ENCODE measurements at regions not wholly inside any gene's neighbourhood (a gene's known extent, or its start where the extent isn't known, plus 50 kb on each side); places are given as distances from the start of the nearest gene placed in this dataset.

DNA sequence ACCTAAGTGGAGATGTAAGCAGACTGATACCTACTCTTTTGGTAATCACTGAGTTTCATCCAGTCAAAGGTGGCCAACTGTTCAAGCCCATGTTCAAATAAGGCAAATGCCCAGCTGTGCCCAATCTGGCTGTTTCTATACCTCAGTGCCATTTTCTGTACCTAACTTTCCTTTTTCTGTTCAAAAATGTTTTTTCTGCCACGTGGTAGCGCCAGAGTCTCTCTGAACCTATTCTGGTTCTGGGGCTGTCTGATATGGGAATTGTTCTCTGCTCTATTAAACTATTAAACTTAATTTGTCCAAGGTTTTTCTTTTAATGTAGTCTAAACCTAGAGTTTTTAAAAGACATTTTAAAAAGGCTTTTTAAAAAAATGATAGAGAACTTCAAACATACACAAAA, 391.2 kb downstream of the NOVA1 start:
- DNase-seq (ENCODE audit: extremely low read depth, low read depth) = no peak

DNA sequence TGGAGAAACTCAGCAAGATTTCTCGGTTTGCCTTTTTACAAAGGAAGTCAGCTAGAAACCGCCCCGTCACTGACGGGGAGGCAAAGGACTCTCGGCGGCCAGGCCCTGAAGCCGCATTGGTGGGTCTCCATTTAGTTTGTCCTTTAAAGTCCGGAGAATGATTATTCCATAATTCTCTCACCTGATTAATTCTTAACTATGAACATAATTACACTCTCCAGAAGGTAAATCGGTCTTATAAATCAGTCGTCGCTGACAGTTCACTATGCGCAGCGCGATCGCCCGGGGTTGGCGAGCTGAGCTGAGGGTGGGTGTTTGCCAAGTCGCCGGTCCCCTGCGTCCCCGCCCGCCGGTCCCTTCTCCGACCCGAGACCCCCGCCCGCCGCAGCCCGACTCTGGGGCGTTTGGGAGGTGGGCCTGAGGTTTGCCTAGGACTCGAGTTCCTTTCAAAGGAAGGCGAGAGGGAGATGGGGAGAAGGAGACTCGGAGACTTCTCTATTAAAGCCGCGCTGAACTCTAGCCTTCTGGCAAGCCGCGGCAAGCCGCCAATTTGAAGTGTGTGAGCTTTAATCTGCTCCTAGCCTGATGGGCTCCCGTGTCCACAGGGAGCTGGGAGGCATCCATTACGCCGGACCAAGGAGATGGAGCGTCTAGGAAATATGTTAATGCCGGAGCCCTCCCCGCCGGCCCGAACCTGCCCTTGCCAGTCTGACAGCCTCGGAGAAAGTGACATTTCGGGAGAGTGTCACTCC, 392.9 kb downstream of the NOVA1 start:
- no peak for DNase-seq (ENCODE audit: extremely low read depth, low read depth)

DNA sequence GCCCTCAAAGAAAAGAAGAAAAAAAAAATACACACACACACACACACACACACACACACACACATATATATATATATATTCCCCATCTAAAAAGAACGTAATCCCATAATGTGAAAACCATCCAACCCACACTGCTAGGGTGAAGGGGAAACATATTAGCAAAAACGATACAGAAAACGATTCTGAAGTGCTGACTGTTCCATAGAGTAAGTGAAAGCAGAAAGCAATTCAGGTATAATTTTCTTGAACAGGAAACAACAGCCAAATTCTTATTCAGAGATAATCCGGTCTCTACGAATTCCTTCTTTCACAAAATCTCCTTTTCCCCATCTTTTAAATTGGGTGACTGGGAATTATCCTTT, 393.5 kb downstream of the NOVA1 start:
- no peak for DNase-seq (ENCODE audit: extremely low read depth, low read depth)

GRCh38 chr14:26200687-26201086, 397.1 kb downstream of the NOVA1 start:
- DNase-seq (ENCODE audit: extremely low read depth, low read depth) = no peak

DNA sequence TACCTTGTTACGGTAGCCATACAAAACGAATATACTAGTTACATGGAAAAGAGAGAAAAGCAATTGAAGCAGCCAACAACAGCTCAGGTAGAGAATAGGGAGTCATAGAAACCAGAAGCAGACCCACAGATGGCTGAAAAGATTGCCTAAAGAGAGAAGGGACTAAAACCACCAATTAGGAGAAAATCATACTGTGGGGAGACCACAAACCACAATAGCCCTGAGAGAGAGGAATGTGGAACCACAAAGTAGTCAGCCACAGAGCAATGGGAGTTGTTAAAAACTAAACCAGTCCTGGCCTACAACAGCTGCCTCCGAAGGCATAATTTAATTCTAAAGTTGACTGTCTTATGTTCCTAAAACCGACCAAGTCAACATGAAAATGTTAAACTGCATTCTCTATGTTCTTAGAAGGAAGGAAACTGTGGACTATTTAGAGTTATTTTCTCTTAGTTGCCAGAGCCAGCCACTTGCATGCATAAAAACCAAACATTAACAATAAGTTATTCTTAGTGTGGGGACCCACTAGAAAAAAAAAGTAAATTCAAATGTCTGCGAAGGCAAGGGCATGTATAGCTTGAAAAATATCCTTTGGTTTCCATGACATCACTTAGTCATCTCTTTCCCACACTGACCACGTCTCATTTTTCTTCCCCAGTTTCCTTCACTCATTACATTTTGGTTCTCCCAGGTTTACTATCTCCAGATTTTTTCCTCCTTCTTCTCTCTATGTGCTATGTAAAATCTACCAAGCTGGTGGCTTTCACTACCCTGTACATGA, 398.1 kb downstream of the NOVA1 start:
- no peak for DNase-seq (ENCODE audit: extremely low read depth, low read depth)

- DNase-seq (ENCODE audit: extremely low read depth, low read depth) = no peak
These were observed 398.7 kb downstream of the NOVA1 start for GRCh38 chr14:26199096-26199495.

GRCh38 chr14:26194816-26195215, 403.0 kb downstream of the NOVA1 start:
- DNase-seq (ENCODE audit: extremely low read depth, low read depth) = no peak

DNA sequence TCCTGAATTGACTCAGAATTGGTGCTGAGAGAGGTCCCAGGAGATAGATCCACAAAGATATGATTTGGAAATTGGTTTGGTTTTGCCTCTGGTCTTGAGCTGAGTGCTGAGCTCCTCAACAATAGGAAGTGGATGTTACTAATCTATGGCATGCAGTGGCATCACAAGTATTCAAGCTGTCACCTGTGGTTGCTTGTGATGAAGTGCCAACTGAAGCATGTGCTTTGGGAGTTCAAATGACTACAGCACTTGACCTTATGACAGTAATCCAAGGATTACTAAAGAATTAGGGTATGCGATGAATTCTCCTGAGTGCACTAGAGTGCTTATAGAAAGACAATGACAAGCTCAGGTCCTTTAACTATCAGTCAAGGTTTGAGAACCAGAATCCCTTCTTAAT, 406.2 kb downstream of the NOVA1 start:
- DNase-seq (ENCODE audit: extremely low read depth, low read depth) = no peak

GRCh38 chr14:26191123-26191522, 406.7 kb downstream of the NOVA1 start:
- no peak for DNase-seq (ENCODE audit: extremely low read depth, low read depth)

- no peak for DNase-seq (ENCODE audit: extremely low read depth, low read depth)
These were observed 407.2 kb downstream of the NOVA1 start for GRCh38 chr14:26190646-26191045.

DNA sequence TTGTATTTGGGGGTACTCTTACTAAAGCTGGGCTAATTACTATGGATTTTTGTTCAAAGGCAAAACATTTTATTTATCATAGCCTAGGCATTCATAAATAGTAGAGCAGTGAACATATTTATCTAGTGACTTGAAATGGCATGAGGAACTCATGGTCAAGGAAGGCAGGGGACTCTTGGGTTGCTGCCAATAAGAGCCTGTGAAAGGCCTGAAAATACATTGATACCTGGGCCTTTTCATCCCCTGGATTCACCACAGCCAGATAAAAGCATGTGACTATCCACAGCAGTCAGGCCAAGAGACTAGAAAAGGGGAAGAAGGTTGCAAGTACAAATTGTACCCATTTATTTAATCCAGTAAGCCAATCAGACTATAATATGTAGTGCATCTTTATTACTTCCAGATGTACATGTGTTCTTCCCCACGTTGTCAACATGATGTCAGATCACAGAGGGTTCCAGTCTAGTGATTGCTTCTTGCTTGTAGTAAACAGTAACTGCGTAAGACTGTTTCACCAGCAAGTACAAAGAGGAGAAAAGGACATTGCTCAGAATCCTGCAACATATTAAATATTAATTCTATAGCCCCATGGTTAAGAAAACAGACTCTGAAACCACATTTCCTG, 409.7 kb downstream of the NOVA1 start:
- DNase-seq (ENCODE audit: extremely low read depth, low read depth) = no peak

DNA sequence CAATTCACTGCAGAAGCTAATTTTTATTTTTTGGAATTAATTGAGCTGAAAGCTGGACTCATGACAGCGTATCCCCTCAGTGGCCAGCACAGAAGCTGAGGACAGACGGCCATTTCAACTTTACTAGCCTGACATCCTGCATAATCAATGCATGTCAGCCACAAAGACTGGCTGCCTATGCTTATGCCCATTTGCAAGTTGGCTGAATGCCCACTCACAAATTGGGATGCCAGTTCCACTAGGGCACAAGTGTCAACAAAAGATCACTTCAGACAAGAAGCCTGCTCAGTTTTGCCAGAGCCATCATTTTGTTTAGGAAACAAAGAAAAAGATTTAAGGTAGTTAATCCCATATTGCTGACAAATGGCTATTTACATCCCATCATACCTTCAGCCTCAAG, 417.6 kb downstream of the NOVA1 start:
- DNase-seq (ENCODE audit: extremely low read depth, low read depth) = no peak

DNA sequence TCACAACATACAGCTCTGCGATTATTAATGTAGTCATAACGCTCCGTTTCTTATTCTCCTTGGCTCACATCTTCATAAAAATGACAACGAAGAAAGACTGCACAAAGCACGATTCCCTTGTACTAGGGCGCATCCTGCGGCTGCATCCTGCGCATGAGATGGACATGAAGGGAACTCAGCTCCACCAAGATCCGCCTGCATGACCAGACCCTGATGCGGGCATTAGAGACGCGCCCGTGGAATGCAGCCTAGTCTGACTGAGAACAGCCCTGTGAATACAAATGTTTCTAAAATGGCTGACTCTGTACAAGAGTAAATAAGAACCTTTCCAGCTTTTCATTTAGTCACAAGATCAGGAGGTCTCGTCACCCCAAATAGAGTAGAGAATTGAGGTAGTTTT, 422.2 kb downstream of the NOVA1 start:
- no peak for DNase-seq (ENCODE audit: extremely low read depth, low read depth)

DNA sequence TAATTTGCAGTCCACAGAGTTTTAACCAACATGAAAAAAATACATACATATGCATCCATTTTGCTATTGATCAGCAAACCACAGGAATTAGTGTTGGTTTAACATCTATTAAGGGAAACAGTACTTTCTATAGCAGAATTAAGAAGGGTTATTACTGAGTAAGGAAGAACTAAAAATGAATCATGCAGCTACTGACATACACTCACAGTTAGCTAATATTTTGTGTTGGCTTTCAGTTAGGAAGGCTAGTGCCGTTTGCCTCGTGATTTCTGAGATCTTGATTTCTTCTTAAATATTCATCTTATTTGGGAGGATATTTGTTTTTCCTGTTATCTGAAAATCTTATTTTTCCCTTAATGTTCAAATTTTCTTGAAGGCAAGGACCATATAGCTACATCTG, 423.4 kb downstream of the NOVA1 start:
- DNase-seq (ENCODE audit: extremely low read depth, low read depth) = no peak

- DNase-seq (ENCODE audit: extremely low read depth, low read depth) = no peak
These were observed 424.2 kb downstream of the NOVA1 start for GRCh38 chr14:26173581-26174110.

GRCh38 chr14:26172396-26172795, 425.4 kb downstream of the NOVA1 start:
- no peak for DNase-seq (ENCODE audit: extremely low read depth, low read depth)

- DNase-seq (ENCODE audit: extremely low read depth, low read depth) = no peak
These were observed 426.9 kb downstream of the NOVA1 start for GRCh38 chr14:26170885-26171284.

- DNase-seq (ENCODE audit: extremely low read depth, low read depth) = peak; percentile 46
These were observed 434.1 kb downstream of the NOVA1 start for GRCh38 chr14:26163761-26164160.

DNA sequence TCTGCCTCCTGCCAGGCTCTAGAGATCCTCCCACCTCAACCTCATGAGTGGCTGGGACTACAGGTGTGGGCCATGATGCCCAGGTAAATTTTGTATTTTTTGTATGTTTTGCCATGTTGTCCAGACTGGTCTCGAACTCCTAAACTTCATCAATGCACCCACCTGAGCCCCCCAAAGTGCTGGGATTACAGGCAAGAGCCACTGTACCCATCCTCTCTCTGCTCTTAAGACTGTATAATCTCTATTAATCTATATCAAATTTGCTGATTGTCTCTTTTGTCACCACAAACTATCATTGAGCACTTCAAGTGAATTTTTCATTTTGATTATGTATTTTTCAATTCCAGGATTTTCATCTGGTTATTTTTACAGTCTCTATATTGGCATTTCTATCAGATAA, 440.3 kb downstream of the NOVA1 start:
- no peak for DNase-seq (ENCODE audit: extremely low read depth, low read depth)

DNA sequence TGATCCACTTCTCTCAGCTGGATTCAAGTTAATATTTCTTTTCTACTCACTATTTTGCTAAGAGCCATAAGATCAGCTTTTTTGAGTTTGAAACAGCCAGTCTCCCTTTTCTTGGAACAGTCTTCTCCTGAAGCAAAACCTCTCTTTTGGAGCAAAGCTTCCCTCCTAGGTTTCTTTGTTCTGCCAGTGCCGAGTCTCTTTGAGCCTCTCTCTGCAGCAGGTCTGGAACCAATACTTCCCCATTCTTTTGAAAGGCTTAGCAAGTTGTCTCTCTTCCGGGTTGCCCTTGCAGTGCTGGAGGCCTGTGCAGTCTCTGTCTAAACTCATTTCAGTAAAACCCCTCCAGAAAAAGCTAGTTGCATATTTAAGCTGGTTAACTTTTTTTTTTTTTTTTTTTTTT, 454.8 kb downstream of the NOVA1 start:
- no peak for DNase-seq (ENCODE audit: extremely low read depth, low read depth)

DNA sequence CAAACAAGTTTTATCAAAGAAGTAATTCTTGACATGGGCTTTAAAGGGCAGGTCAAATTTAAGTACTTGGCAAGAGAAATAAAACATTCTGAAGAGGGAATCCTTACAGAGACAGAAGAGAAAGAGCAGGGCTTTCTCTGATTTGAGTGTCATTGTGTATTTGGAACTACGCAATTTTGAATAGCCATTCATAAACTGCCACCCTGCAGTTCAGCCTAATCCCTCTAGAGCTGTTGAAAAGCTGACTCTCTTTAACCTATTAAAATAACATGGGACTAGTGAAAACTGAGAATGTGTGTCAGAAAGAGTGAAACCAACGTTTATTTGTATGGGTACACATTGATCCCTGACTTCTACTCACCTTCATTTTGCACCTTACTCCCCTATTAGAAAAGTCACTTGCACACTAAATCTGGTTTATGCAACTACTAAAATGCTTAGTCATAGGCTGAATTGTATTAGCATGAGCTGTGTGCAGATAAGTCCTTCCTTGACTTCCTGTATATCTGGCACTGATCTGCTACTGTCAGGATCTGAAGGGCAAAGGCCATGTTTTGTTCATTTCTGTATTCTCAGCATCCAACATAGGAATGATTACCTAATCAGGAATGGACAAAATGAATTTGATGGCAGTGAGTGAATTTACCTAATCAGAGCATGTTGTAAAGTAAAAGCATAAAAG, 458.9 kb downstream of the NOVA1 start:
- peak; percentile 49 for DNase-seq (ENCODE audit: extremely low read depth, low read depth)

Measured in NCI-H460 (cell line).